ENCODE measurements at regions not wholly inside any gene's neighbourhood (a gene's known extent, or its start where the extent isn't known, plus 50 kb on each side); places are given as distances from the start of the nearest gene placed in this dataset.

DNA sequence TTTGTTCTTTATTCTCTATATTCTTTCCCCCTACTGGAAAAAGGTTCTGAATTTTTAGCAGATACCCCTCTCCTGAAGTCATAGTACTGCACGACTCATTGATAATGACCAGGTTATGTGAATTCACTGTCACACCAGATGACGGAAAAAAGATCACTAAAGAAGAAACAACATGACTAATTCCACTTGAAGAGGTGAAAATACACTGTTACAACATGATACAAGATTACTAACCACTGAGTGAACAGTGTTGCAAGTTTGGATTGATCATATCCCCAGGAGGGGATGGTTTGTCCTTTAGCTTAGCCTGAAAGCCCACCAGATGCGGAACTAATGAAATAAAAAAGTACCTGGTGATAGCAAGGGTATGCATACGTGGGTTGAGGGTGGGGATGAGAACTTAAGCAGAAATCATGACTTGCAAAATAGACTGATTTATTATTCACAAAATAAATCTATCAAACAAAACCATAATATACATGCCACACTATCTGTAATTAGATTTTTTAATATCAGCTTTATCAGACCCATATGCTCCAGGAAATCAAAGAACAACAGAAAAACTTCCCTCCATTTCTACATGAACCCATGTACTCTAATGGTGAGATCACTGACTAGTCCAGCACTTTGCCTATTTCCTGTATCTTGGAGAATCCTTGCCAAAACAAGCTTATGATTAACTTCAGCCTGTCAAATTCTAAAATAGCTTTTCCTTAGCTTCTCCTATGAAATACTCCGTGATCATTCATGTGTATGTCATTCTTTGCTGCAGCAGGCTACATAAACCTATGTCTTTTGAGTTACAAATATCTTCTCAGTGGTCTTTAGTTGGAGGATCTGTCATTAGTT is 257.4 kb upstream of the AGA start:
- DNase-seq: no peak

DNA sequence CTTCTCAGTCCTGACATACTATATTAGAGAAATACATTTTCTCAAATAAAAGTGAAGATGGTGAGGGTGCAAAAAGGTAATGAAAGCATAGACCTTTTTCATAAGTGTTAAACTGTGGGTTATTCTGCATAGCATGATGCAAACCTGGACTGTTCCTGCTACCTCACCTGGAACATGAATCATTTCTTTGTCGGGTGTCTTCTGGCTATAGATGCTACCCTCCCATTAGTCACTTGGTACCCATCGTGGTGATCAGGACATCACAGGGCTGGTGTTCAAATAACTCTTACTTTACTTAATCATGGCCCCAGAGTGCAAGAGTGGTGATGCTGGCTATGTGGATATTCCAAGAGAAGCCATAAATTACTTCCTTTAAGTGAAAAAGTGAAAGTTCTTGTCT is 264.7 kb upstream of the AGA start:
- no peak for DNase-seq

DNA sequence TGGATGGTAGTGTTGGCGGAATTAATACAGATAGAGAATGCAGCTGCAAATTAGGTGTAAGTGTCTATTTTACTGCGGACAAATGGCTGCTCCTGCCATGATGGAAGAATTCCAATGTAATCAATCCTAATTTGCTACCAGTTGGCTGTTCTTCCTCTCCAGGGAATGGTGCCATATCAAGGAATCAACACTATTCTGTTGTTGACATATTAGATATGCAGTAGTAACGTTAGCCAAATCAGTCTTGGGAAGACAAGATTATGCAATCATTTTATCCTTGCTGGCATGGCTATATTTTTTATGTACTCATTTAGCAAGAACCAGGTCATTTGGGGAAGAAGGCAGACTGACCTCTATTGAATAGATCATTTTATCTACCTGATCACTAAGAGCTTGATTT is 271.2 kb upstream of the AGA start:
- no peak for DNase-seq

DNA sequence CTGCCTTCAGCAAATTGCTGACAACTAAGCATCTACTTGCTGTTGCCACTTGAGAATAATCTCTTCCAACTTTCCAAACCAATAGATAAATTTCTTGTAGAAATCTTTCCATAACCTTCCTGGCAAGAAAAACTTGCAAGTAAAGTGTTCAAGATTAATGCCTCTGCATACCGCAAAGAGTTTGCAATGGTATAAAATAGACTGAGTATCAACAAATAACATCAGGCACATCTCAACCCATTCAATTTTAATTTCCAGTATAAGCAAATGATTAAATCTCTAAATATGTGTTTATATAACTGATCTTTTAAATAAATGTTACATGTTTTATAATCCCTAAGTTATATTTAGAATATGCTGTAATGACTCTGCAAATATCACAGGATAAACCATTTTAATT is 275.2 kb upstream of the AGA start:
- DNase-seq: no peak

DNA sequence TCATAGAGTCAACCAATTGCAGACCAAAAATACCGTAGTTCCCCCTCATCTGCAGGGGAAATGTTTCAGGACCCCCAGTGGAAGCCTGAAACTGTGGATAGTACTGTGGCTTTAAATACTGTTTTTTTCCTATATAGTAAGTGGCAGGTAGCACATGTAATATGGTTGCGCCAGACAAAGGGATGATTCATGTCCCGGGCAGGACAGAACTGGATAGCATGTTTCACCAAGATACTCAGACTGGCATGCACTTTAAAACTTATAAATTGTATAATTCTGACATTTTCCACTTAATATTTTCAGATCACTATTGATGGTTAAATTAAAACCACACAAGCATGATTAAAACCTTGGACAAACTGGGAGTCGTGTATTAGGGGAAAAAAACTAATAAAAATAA is 276.3 kb upstream of the AGA start:
- DNase-seq: no peak

DNA sequence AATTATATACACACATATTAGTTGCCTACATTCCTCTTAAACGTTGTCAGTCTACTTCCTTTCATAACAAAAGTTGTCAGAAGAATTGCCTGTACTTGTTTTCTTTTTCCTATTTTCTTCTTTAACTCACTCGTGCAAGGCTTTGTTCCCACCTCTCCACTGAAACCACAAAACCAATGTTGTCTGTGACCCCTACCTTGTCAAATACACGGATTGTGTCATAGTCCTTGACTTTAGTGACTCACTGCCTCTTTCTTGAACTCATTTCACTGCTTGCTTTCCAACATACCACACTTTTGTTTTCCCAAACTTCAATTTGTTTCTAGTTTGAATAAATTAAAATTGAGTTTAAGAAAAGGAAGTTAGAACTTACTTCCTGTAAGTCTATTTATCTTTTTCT is 283.9 kb upstream of the AGA start:
- DNase-seq: no peak

DNA sequence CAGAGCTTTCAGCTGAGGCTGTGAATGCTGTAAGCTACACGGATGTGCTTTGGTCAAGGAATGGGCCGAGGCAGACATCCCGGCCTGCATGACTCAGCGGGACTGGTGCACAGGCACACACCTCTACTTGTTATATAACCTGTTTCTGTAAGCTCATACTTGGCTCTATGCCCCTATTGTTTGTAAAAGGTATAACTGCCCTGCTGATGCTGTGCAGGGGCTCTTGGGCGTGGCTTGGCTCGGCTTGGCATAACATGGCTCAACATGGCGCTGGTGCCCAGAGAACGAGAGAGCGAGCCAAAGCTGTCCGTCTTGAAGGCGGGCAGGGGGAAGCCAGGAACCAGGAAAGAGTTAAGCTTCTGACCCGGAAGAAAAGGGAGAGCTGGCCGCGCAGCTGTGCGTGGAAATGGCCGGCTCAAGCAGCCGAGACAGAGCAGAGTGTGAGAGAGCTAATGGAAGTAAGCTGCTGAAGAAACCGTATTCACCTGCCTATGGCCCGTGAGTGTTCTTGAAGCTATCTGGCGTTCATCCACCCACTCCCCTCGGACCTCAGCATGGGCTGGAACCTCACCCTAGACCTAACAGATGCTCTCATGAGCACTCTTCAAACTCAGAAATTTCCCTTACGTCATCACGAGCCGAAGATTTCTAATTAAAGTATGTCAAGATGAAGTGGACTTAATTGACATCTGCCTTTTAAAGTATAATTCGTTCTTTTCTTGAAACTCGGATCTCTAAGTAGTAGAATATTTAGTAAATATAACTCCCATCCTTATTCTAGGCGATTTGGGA is 286.3 kb upstream of the AGA start:
- DNase-seq: no peak

DNA sequence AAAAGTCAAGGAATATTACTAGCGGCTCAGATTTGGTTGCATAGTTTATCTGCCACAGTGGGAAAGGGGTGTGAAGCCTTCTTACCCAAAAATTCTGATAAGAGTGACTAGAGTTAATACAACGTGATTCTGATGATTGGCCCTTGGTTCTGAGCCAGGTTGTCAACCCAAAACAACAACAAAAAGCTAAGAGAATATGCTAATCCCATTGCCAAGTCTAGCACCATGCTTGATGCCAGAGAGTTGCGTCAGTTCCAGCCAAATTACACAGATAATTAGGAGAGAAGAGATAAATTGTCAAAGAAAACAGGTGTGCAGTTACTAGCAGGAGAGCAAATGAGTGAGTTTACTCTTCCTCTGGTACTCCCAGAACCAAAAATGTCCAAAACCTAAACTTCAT is 287.4 kb upstream of the AGA start:
- DNase-seq: no peak

DNA sequence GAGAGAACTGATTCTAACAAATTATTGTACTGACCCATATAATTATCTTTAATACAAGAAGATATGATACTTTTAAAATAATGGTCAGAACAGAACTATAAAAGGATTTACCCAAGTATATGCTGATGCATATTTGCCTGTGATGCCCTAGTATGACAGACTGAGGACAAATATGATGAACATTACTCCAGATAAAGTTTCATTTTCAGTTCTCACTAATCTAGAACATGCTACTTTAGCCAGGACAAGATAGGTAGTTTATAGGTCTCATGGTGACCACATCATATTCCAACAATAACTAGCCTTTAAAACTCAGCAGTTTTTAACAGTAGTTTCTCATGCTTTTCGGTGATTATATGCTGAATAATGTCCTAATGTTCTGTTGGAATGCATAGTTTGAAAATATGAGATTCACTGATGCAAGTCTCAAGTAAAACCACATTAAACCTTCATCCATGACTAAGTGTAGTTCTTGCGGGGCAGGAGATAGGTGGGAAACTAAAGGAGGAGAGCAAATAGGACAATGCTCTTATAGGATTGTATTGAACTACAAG is 295.2 kb upstream of the AGA start:
- no peak for DNase-seq

DNA sequence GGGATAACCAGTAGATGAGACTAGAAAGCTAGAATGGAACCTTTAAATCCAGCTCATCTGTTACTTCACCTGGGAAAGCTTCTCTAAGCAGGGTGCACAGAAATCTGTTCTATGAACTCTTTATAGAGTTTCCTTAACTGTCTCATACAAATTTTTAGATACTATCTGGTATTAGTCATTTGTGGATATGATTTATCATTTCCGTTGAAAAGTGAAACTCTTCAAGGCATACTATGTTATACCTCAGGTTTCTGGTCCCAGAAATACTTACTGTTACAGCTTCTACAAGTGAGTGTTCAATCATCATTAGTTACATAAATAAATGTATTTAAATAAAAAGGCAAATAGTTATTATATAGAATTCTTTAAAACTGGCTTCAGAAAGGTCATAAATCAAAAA is 298.3 kb upstream of the AGA start:
- DNase-seq: no peak

DNA sequence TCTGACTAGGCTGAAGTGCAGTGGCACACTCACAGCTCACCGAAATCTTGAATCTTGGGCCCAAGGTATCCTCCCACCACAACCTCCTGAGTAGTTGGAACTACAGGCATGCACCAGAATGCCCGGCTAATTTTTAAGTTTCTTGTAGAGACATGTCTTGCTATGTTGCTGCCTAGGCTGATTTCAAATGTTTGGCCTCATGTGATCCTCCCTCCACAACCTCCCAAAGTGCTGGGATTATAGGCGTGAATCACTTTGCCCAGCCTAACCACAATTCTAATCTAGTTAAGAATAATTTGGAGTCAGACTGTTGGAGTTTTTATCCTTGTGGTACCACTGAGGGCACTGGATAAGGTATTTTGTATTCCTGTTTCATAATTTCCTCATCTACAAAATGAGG is 317.5 kb upstream of the AGA start:
- DNase-seq: no peak

DNA sequence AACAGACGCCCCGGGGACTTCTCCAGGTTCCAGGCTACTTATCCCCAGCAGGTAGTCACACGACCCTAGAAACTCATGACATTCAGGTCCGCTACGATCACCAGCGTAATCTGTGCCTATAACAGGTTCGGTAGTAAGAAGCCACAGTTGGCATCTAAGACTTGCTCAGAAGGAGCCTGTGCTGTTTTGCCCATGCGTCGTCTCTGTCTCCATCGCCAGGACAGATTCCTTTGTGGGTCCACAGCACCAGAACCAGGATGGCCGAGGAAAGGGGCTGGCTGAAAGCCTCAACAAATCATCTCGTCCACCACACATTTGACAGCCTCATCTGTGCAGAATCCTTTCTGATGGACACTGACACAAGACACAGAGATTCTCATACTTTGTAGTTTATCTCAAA is 319.5 kb upstream of the AGA start:
- no peak for DNase-seq

DNA sequence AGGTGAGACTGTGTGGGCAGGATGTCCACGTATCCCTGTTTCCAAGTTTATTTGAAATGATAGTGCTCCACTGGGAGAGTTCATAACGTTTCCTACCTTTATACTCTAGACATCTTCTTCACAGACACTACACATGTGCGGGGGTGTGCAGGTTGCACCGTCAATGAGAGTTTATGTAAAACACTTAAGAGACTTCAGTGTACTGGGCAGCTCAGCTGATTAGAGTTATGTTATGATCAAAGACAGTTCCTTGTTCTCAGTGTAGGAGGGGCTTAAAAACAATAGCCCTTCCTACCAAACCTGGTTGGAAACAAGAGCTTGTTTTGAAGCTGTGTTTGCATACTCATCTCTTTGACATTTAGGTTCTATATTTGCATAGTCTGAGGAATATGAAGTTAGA is 326.9 kb upstream of the AGA start:
- no peak for DNase-seq

DNA sequence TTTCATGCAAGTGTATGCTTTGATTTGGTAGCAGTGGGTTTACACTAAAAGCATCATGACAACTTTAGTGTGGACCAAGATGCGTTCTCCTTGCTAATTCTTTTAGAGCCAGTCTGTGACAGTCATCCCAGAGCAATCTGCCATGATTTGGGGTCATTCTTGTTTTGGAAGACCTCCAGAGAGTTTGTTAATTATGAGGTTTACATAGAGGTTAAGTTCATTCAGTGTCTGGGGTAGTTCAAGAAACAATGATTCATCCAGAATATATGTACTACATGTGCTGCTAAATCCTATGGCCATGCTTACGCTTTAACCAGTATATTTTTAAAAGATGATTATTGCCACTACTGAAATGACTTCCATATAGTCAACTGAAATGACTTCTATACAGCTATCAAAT is 328.5 kb upstream of the AGA start:
- no peak for DNase-seq

DNA sequence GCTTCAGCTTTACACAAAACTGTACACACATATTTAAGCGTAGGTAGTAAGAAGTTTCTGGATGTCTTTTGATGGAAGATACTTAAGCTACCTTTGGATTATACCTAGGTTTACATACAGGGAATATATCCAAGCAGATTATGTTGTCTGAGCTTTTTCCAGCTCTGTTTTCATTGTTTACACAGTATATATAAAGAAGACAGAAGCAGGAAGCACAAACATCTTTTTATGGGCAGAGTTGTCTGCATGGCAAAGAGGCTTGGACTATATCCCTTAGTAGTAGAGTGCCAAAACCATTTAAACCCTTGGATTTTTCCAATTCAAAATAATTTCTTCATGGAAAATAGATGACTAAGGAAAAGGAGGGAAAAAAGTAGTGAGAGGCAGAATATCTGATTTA is 329.4 kb upstream of the AGA start:
- DNase-seq: no peak

DNA sequence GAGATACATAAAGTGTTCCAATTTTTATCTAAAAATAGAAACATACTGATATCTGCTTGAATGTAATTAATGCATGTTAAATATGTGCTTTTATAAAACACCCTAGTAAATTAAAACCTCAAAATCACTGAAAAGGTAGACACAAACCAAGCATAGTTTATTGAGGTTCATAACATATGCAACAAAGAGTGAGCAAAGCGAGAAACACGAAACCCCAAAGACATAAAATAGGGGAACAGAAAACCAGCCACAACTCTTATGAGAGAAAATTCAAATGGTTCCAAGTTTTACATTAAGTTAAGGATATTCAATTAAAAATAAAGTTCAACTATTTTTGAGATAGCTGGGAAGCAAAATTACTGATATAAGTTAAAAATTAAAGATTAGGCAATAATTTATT is 336.4 kb upstream of the AGA start:
- DNase-seq: no peak

DNA sequence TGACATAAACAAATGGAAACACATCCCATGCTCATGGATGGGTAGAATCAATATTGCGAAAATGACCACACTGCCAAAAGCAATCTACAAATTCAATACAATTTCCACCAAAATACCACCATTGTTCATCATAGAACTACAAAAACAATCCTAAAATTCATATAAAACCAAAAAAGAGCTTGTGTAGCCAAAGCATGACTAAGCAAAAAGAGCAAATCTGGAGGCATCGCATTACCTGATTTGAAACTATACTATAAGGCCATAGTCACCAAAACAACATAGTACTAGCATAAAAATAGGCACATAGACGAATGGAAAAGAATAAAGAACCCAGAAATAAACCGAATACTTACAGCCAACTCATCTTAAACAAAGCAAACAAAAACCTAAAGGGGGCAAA is 342.8 kb upstream of the AGA start:
- DNase-seq: no peak

DNA sequence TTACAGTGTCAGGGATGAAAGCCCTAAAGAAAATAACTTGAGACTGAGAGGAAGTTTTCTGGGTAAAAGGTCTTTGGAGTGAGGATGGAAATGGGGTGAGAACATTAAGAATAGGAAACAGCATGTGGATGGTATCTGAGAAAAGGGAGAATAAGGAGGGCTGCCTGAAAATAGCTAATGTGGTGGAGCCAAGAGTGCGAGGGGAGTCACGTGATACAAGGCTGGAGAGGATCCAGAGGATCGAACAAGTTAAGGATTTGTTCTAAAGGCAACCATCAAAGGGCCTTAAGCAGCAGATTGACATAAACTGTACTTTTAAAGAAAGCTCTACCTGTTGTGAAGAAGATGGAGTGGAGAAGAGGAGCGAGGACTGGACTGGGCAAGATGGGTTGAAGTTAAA is 347.4 kb upstream of the AGA start:
- no peak for DNase-seq

DNA sequence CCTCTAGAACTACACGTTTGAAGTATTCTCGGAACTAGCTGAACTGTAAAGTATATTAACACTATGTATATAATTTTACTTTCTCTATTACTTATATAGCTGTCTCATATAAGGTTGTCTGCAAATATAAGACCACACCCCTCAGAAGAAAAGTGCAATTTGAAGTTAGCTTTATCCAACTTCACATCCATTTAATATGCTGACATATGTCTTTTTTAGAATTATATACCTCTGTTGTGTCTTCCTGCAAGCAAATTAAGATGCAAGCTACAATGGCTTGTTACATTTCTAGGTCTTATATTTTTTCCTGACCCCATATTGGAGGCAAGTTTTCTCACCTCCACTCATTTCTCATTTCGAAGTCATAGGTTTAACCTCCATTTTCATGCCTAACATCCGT is 349.0 kb upstream of the AGA start:
- no peak for DNase-seq

DNA sequence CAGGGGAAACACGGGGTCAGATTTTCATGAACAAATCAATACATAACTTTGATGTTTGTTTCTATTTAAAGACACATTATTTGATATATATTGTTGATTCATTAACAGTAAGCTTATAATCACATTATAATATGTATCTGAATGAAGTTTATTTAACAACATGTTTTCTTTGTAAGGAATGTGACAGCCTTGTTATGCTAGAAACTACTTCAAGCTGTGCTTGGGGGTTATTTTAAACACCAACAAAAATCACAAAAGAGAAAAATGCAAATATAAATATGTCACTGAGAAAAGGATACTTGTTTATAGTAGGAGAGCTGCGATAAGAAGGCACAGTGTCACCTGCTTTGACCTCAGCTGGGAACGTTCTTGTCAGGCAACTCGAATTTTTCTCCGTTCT is 354.6 kb upstream of the AGA start:
- DNase-seq: no peak

DNA sequence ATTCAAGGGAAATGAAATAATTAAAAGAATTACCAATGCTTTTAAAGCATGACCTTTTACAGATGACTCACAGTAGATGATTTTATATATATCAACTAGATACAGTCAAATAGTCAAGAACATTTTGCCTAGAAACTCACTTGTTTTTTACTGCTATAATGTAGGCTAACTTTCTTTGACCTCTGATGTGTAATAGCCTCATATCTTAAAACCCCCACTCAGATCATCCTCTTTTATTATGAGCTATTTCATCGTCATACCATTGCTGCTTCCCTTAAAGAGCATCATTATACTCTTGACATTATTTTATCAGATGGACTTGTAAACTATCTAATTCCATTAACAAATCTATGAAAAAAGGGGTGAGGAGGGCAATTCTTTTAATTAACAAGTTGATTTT is 355.9 kb upstream of the AGA start:
- DNase-seq: no peak

DNA sequence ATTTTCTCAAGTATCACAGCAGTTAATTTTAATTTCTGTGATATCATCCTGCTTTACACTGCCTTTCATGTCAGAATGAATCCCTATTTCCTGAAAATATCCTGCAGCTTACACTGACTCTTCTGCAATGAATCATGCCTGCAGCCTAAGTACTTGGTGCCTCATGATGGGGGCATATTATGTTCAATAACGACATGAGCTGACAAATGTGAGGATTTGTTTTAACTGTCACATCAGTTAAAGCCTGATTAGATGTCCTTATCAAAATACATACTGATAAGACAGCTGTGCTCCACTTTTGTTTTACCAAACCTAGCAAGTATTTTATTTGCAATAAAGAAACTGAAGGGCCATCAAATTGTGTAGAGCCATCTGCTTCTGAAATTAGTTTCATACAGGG is 359.9 kb upstream of the AGA start:
- DNase-seq: no peak

DNA sequence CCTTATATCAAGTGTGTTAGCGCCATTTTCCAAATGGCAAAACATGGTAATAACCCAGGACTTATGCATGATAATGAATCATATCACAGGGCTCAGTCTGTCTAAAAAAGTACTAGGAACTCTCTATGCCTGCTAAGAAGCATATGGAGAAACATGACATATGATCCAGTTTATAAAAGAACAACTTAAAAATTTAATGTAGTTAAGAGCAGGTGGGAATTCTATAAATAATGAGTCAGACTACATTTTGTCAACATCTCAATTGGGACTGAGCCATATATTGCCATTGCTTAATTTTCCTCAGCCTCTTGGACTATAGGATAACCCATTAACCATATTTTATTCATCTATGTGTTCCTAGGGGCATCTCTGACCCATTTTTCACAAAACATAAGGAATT is 360.4 kb upstream of the AGA start:
- DNase-seq: no peak

DNA sequence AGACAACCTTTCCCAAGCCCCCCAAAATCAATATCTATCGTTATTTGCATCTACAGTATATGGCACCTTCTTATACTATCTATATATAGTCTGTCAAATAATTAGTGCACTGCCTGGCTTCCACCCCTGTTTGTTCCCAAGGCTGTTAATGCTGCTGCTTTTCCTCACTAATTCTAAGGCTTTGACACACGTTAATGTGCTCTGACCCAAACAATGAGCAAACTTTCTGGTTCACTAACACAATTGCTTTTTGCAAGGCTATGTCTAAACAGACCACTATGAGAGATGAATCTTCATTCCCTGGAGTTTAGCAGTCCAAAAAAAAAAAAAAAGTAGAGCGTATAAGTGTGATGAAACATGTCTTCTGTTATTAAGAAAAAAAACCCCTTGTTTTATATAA is 360.9 kb upstream of the AGA start:
- no peak for DNase-seq

Measured in activated CD4-positive, alpha-beta T cell treated with anti-CD3 and anti-CD28 coated beads for 1 hour (primary cell).